ENCODE measurements at regions not wholly inside any gene's neighbourhood (a gene's known extent, or its start where the extent isn't known, plus 50 kb on each side); places are given as distances from the start of the nearest gene placed in this dataset.

DNA sequence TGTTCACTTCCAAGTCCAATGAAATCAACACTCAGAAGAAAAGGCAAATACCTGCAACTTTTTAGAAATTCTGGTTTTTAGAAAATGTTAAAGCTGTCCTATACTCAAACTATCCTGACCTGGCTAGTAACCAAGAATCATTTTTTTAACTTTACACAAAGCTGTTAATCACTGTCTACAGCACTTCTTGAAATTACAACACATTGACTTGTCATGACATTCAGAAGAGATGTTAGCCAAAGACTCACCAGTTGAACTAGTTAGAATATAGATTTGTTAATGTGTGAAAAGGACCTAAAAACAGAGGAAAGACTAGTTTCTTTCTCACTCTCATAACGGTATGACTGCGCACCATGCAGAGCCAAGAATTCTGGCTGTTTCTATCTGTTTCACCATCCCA, 98.8 kb downstream of the COX18 start:
- WGBS, 5 donors, result 91 to 95% (median 93%) methylated on average over 2 of the region's 2 CpGs
- no peaks in the 10 kb centered on the region for H3K36me3 ChIP-seq
- no peak overlapping the region for H3K4me3 ChIP-seq
- no peak for DNase-seq
- H3K9me3 ChIP-seq, result no peaks in the 10 kb centered on the region
- TF ChIP-seq POLR2A (IDR thresholded peaks at IDR 0.05) (no peak), POLR2AphosphoS5 (IDR thresholded peaks at IDR 0.05) (no peak), CTCF (IDR thresholded peaks at IDR 0.05) (no peak), EP300 (IDR thresholded peaks at IDR 0.05) (no peak)
- no peak overlapping the region for H3K27ac ChIP-seq
- intact Hi-C loops (cut with DNase I; ENCODE audit: low total_unique reads), result no loop called here
- peaks cover 0 to 11% (median 2%) of the 10 kb centered on the region in 4 donors for H3K4me1 ChIP-seq
- no peaks in the 10 kb centered on the region for H3K27me3 ChIP-seq

DNA sequence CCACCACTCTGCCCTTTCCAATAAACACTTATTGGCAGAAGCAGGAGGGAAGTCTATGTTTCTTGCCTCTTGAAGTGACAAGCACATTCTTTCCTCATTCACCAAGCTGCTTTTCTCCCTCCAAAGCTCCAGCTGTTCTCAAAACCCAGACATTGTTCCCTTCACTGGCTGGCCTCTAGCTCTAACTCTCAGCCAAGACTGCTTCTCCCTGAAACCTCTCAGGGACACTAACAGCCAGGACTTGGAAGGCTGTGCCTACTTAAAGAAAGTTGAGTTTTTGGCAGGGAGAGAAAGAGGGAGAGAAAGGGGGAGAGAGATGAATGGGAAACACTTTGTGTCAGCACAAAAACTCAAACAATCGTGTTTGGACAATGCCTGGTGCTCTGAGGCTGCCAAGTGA, 99.5 kb downstream of the COX18 start:
- WGBS, 5 donors, result 14 to 62% (median 29%) methylated on average over 1 of the region's 1 CpG
- no peak for TF ChIP-seq POLR2A (IDR thresholded peaks at IDR 0.05)
- Histone ChIP-seq H3K9me3 (no peaks in the 10 kb centered on the region), H3K27ac (no peak overlapping the region), H3K27me3 (no peaks in the 10 kb centered on the region), H3K4me1 (peaks cover 0 to 5% (median 2%) of the 10 kb centered on the region in 4 donors), H3K4me3 (no peak overlapping the region), H3K36me3 (no peaks in the 10 kb centered on the region)
- intact Hi-C loops (cut with DNase I; ENCODE audit: low total_unique reads), result no loop called here
- DNase-seq, result peak in 1 of 2 donors; percentile 49

DNA sequence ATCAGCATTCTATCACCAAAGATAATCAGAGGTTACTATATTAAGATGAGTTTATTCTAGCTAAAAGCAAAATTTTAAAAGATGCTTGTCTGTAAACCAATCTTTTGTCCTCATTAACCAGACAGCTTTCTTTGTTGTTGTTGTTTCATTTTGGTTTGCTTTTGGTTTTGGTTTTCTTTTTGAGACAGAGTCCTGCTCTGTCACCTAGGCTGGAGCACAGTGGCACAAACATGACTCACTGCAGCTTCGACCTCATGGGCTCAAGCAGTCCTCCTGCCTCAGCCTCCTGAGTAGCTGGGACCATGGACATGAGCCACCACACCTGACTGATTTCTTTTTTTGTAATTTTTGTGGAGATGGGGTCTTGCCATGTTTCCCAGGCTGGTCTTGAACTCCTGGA, 102.9 kb downstream of the COX18 start:
- 46 to 79% (median 54%) methylated on average over 1 of the region's 1 CpG for WGBS, 5 donors

DNA sequence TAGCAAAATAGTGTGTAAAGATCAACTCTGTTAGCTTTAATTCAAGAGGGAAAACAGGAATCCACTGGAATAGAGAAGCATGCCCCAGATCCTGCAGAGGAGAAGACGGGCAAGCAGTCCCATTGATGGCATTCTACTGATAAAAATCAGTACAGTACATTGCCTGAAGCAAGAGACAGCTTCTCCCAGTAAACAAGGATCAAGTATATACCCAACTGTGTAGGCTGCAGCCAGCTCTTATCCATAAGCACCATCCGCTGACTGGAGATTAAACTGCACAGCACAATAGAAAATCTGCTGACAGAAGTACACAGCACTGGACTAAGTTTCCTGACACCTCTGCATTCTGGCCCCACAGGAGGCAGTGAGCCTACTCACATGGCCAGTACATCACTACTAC, 110.1 kb downstream of the COX18 start:
- no peaks in the 10 kb centered on the region for H3K4me1 ChIP-seq
- 67 to 82% (median 76%) methylated on average over 2 of the region's 2 CpGs for WGBS, 5 donors
- no peak for DNase-seq
- H3K9me3 ChIP-seq, result peaks cover 0 to 28% (median 7%) of the 10 kb centered on the region in 4 donors
- intact Hi-C loops (cut with DNase I; ENCODE audit: low total_unique reads), result no loop called here
- no peaks in the 10 kb centered on the region for H3K27me3 ChIP-seq
- H3K36me3 ChIP-seq, result no peaks in the 10 kb centered on the region
- no peak overlapping the region for H3K4me3 ChIP-seq
- TF ChIP-seq POLR2A (IDR thresholded peaks at IDR 0.05) (no peak), CTCF (IDR thresholded peaks at IDR 0.05) (no peak), POLR2AphosphoS5 (IDR thresholded peaks at IDR 0.05) (no peak), EP300 (IDR thresholded peaks at IDR 0.05) (no peak)
- H3K27ac ChIP-seq, result no peak overlapping the region

More for the DNA sequence above, 102.9 kb downstream of the COX18 start:
- peaks cover 0 to 3% (median 0%) of the 10 kb centered on the region in 4 donors for H3K4me1 ChIP-seq
- H3K27me3 ChIP-seq, result no peaks in the 10 kb centered on the region
- TF ChIP-seq CTCF (IDR thresholded peaks at IDR 0.05) (no peak), POLR2AphosphoS5 (IDR thresholded peaks at IDR 0.05) (no peak), EP300 (IDR thresholded peaks at IDR 0.05) (no peak), POLR2A (IDR thresholded peaks at IDR 0.05) (no peak)
- peaks cover 0 to 12% (median 2%) of the 10 kb centered on the region in 4 donors for H3K9me3 ChIP-seq
- intact Hi-C loops (cut with DNase I; ENCODE audit: low total_unique reads), result no loop called here
- H3K4me3 ChIP-seq, result no peak overlapping the region
- no peak for DNase-seq
- no peaks in the 10 kb centered on the region for H3K36me3 ChIP-seq
- no peak overlapping the region for H3K27ac ChIP-seq

GRCh38 chr4:72954811-72955210, 114.7 kb downstream of the COX18 start:
- H3K4me1 ChIP-seq, result no peaks in the 10 kb centered on the region
- no peaks in the 10 kb centered on the region for H3K27me3 ChIP-seq
- no peak overlapping the region for H3K4me3 ChIP-seq
- H3K9me3 ChIP-seq, result peaks cover 0 to 9% (median 2%) of the 10 kb centered on the region in 4 donors
- no peak for DNase-seq
- H3K36me3 ChIP-seq, result no peaks in the 10 kb centered on the region
- H3K27ac ChIP-seq, result no peak overlapping the region
- intact Hi-C loops (cut with DNase I; ENCODE audit: low total_unique reads), result no loop called here
- 74 to 89% (median 88%) methylated on average over 2 of the region's 2 CpGs for WGBS, 5 donors
- no peak for TF ChIP-seq POLR2A (IDR thresholded peaks at IDR 0.05)
- no peak for TF ChIP-seq POLR2AphosphoS5 (IDR thresholded peaks at IDR 0.05)
- no peak for TF ChIP-seq EP300 (IDR thresholded peaks at IDR 0.05)
- no peak for TF ChIP-seq CTCF (IDR thresholded peaks at IDR 0.05)

Data from stomach (tissue), 8 donors.